ENCODE measurements at regions not wholly inside any gene's neighbourhood (a gene's known extent, or its start where the extent isn't known, plus 50 kb on each side); places are given as distances from the start of the nearest gene placed in this dataset.

DNA sequence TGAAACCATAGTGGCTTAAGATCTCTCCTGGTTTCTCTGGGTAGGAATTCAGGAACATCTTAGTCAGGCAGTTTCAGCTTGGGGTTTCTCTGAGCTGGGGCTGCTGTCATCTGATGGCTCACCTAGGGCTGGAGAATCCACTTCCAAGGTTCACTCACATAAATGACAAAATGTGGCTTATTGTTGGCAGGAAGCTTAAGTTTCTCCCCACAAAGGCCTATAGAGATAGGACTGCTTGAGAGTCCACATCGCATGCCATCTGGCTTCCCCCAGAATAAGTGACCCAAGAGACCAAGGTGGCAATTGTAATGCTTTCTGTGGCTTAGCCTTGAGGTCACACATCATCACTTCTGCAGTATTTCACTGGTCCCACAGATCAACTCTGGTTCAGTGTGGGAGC is 131.4 kb downstream of the EDN1 start:
- TF ChIP-seq, protein P1, sequence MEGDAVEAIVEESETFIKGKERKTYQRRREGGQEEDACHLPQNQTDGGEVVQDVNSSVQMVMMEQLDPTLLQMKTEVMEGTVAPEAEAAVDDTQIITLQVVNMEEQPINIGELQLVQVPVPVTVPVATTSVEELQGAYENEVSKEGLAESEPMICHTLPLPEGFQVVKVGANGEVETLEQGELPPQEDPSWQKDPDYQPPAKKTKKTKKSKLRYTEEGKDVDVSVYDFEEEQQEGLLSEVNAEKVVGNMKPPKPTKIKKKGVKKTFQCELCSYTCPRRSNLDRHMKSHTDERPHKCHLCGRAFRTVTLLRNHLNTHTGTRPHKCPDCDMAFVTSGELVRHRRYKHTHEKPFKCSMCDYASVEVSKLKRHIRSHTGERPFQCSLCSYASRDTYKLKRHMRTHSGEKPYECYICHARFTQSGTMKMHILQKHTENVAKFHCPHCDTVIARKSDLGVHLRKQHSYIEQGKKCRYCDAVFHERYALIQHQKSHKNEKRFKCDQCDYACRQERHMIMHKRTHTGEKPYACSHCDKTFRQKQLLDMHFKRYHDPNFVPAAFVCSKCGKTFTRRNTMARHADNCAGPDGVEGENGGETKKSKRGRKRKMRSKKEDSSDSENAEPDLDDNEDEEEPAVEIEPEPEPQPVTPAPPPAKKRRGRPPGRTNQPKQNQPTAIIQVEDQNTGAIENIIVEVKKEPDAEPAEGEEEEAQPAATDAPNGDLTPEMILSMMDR (IDR thresholded peaks at IDR 0.05; ENCODE audit: poor library complexity, severe bottlenecking) = no peak
- no peak for TF ChIP-seq EZH2 (IDR thresholded peaks at IDR 0.05; ENCODE audit: borderline replicate concordance, insufficient read depth, low read length, poor library complexity, severe bottlenecking)
- no peak for TF ChIP-seq POLR2AphosphoS5 (IDR thresholded peaks at IDR 0.05)
- TF ChIP-seq RAD21 (conservative IDR thresholded peaks at IDR 0.05) = no peak
- TF ChIP-seq MXI1 (conservative IDR thresholded peaks at IDR 0.05; ENCODE audit: poor library complexity, severe bottlenecking) = no peak
